HUES6 (cell line): ENCODE measurements at regions not wholly inside any gene's neighbourhood (a gene's known extent, or its start where the extent isn't known, plus 50 kb on each side); places are given as distances from the start of the nearest gene placed in this dataset.
"Not testable (repeated sequence)": the region's sequence is repeated elsewhere in the genome, so short reads cannot be mapped to it uniquely, and the experiment has no call there.

Experiments used
- H3K27ac ChIP-seq: 2 replicates; pipeline ENCODE4 v1.7.0; 2013; ENCODE audit warnings: low read depth, mild to moderate bottlenecking, low read length, inconsistent platforms
- H3K27me3 ChIP-seq: 2 replicates; pipeline ENCODE4 v1.6.1; 2013; ENCODE audit warnings: low read length; ENCODE audit not compliant: control insufficient read depth, insufficient read depth
- H3K36me3 ChIP-seq: 2 replicates; pipeline ENCODE4 v1.6.1; 2013; ENCODE audit warnings: low read length; ENCODE audit not compliant: control insufficient read depth, insufficient read depth
- H3K4me1 ChIP-seq: 2 replicates; pipeline ENCODE4 v1.6.1; 2013; ENCODE audit warnings: low read length; ENCODE audit not compliant: control insufficient read depth, insufficient read depth
- H3K4me3 ChIP-seq: 2 replicates; pipeline ENCODE4 v1.5.1; 2013; ENCODE audit warnings: low read depth, low read length
- H3K9ac ChIP-seq: one replicate; pipeline ENCODE4 v1.6.1; 2013; ENCODE audit warnings: mild to moderate bottlenecking, low read length
- H3K9me3 ChIP-seq: 2 replicates; pipeline ENCODE4 v1.6.1; 2013; ENCODE audit warnings: low read depth, low read length; ENCODE audit not compliant: control insufficient read depth, insufficient read depth

DNA sequence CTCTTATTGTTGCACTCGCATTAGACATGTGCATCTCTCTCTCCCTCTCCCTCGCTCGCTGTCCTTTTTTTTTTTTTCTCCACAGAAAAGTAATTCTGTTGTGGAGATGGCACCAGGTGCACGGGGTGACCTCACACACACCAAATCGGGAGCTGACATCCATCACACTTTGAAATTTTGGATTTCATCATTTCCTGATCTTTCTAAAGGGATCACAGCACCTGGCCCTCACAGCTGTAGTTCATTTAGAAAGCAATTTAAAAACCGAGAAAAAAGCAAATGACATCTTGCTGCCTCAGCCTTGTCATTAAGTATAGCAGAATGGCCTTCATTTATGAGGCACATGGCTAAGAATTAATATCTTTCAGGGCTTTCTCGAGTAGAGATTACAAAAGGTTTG is 717.2 kb downstream of the RNF144A start:
- Histone ChIP-seq H3K27ac (no peak overlapping the region), H3K4me1 (no peaks in the 10 kb centered on the region), H3K4me3 (no peak overlapping the region), H3K36me3 (no peaks in the 10 kb centered on the region), H3K27me3 (no peaks in the 10 kb centered on the region), H3K9me3 (0 out of 2 replicates have a peak, but pooled peaks cover 2% of the 10 kb centered on the region), H3K9ac (no peak overlapping the region)

DNA sequence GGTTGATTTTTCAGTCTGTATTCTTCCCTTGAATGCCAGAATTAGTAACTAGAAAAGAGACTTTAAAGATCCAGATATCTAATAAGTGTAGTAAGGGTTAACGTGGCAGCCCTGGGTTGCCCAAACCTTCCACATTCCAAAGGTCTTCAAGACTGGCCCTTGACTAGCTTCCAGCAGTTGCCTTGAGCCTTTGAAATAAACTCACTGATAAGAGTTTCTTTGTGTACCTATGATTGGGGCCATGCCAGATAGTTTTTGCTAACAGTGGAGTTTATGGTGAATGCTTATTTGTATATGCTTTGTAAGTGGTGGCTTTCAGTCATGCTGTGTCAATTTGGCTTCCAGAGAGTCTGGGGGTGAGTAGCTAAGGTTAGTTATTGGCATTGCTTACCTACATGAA is 722.3 kb downstream of the RNF144A start:
- Histone ChIP-seq H3K4me3 (no peak overlapping the region), H3K4me1 (no peaks in the 10 kb centered on the region), H3K9ac (no peak overlapping the region), H3K36me3 (no peaks in the 10 kb centered on the region), H3K9me3 (peaks cover 40% of the 10 kb centered on the region), H3K27me3 (no peaks in the 10 kb centered on the region), H3K27ac (no peak overlapping the region)

DNA sequence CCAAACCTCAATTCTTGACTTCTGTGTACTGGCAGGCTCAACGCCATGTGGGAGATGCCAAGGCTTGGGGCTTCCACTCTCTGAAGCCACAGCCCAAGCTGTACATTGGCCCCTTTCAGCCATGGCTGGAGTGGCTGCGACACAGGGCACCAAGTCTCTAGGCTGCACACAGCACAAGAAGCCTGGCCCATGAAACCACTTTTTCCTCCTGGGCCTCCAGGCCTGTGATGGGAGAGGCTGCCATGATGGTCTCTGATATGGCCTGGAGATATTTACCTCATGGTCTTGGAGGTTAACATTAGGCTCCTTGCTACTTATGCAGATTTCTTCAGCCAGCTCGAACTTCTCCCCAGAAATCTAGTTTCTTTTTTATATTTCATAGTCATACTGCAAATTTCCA is 724.1 kb downstream of the RNF144A start:
- H3K9ac ChIP-seq, H3K4me3 ChIP-seq, H3K27me3 ChIP-seq, H3K27ac ChIP-seq, H3K36me3 ChIP-seq, H3K4me1 ChIP-seq: not testable (repeated sequence)
- H3K9me3 ChIP-seq = peaks cover 42% of the 10 kb centered on the region

DNA sequence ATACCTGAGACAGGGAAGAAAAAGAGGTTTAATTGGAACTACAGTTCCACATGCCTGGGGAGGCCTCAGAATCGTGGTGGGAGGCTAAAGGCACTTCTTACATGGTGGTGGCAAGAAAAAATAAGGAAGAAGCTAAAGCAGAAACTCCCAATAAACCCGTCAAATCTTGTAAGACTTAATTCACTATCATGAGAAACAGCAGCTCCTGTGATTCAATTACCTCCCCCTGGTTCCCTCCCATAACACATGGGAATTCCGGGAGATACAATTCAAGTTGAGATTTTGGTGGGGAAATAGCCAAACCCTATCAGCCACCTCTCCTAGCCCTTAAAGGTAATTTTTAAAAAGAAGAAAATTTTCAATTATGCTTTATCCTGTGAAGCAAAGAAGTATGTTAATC is 728.8 kb downstream of the RNF144A start:
- no peak overlapping the region for H3K27ac ChIP-seq
- no peak overlapping the region for H3K9ac ChIP-seq
- H3K36me3 ChIP-seq = no peaks in the 10 kb centered on the region
- H3K4me1 ChIP-seq = no peaks in the 10 kb centered on the region
- H3K27me3 ChIP-seq = no peaks in the 10 kb centered on the region
- H3K9me3 ChIP-seq = peaks cover 28% of the 10 kb centered on the region
- no peak overlapping the region for H3K4me3 ChIP-seq

DNA sequence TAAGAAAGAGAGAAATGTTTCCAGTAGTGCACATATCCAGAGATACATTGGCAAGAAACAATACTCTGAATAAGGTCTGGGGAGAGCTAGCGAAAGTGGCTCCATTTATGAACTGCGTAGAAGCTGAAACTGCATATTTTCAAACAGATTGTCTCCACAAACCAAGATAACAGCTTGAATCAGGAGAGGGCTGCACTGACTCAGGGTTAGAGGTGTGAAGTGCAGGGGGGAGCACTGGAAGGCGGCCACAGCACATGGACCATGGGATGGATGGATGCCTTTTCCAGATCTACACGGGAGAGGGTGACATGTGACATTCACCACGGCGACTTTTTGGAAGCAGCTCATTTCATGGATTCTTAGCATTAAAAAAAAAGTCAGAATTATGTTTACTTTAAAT is 729.4 kb downstream of the RNF144A start:
- no peaks in the 10 kb centered on the region for H3K4me1 ChIP-seq
- peaks cover 22% of the 10 kb centered on the region for H3K9me3 ChIP-seq
- H3K9ac ChIP-seq = no peak overlapping the region
- no peak overlapping the region for H3K27ac ChIP-seq
- H3K27me3 ChIP-seq = no peaks in the 10 kb centered on the region
- H3K36me3 ChIP-seq = no peaks in the 10 kb centered on the region
- no peak overlapping the region for H3K4me3 ChIP-seq

DNA sequence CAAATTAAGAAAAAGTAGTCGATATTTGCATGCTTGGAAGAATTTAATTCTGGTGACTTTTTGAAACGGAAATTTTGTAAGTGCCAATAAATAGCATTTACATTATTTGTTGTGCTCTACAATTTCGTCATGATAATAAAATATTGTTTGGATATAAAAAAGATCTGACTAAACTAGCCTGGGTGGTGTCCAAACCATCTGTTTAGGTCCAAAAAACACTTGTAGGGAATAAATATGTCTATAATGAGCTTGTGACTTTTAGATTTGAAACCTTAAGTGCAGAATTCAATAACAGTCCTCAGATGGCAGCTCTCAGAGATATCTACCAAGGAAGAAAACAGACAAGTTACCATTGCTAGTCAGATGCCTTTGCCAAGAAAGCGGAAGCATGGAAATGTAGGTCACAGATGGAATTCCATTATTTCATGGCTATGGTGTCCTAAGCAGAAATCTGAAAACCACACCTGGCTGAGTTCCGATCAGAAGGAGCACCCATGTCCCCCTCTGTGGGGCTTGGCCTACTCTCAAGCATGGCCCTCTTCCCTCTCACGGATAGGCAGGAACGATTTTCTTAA is 731.1 kb downstream of the RNF144A start:
- Histone ChIP-seq H3K36me3 (no peaks in the 10 kb centered on the region), H3K9me3 (peaks cover 10% of the 10 kb centered on the region), H3K4me3 (no peak overlapping the region), H3K9ac (no peak overlapping the region), H3K27me3 (no peaks in the 10 kb centered on the region), H3K4me1 (no peaks in the 10 kb centered on the region), H3K27ac (no peak overlapping the region)

DNA sequence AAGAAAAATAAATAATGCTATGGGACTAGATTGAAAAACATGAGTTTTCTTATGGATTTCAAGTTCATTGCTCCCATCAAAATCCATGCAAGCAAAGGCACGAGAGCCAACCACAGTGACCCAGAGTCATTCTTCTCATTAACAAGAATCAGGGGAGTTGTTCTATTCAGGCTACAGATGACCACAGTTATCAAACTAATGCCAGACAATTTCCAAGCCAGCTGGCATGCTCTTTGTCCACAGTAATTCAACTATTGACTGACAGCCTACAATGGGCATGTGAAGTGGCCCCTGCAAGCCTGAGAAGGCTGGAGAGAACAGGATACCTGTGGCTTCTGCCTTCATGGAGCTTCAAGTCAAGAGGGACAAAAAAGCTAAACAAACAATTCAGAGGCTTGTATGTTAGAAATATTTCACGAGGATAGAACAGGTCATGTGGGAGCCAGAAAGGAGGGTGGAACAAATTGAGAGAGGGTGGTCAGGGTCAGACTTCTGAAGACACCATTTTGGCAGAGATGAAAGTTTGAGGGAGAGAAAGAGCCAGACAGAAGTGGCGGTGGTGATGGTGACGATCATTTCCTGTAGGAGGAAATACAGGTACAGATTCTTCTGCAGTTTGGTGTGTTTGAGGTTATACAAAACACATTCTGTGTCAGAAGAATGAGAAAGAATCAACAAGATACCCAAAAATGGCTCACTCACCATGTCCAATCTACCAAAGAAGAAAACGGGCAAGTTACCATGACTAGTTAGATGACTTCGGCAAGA is 732.4 kb downstream of the RNF144A start:
- Histone ChIP-seq H3K4me3 (no peak overlapping the region), H3K27me3 (no peaks in the 10 kb centered on the region), H3K9me3 (peaks cover 19% of the 10 kb centered on the region), H3K4me1 (no peaks in the 10 kb centered on the region), H3K9ac (no peak overlapping the region), H3K36me3 (no peaks in the 10 kb centered on the region), H3K27ac (no peak overlapping the region)

DNA sequence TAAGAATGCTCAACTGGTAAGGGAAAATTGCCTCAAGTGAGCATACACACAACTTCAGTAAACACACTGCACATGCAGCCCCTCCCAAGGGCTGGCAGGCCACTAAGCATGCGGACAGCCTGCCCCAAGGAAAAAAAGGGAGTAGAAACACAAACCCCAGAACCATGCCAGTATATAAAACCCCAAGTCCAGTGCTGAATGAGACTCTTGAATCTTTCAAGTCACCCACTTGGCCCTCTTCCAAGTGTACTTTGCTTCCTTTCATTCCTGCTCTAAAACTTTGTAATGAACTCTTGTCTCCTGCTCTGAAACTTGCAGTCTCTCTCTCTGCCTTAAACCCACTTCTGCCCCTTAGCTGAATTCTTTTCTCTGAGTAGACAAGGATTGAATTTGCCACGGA is 736.4 kb downstream of the RNF144A start:
- Histone ChIP-seq H3K27ac (no peak overlapping the region), H3K9me3 (peaks cover 22% of the 10 kb centered on the region), H3K4me3 (no peak overlapping the region), H3K36me3 (no peaks in the 10 kb centered on the region), H3K4me1 (no peaks in the 10 kb centered on the region), H3K27me3 (no peaks in the 10 kb centered on the region), H3K9ac (no peak overlapping the region)

DNA sequence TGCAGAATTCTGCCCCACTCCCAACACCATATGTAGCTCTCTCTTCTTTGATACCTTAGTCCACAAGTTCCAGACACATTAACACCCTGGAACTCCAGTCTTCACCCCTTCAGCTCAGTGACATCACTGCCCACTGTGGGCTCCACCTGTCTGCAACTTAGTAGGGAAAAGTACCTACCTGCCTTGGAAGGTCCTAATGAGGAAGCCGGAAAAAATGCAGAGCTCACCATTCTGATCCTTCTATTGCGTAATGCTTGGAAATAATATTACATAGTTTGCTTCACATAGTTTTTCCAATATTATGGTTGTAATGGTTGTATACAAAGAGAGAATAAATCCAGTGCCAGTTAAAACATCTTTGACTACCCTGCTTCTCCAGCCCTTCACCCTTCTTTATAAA is 738.4 kb downstream of the RNF144A start:
- Histone ChIP-seq H3K4me1 (no peaks in the 10 kb centered on the region), H3K9me3 (peaks cover 21% of the 10 kb centered on the region), H3K27ac (no peak overlapping the region), H3K27me3 (no peaks in the 10 kb centered on the region), H3K36me3 (no peaks in the 10 kb centered on the region), H3K9ac (no peak overlapping the region), H3K4me3 (no peak overlapping the region)

DNA sequence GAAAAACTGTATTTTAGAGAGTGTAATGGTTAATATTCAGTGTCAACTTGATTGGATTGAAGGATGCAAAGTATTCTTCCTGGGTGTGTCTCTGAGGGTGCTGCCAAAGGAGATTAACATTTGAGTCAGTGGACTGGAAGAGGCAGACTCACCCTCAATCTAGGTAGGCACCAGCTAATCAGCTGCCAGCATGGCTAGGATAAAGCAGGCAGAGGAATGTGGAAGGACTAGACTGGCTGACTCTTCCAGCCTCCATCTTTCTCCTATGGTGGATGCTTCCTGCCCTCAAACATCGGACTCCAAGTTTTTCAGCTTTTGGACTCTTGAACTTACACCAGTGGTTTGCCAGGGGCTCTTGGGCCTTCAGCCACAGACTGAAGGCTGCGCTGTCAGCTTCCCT is 740.3 kb downstream of the RNF144A start:
- H3K4me3 ChIP-seq, H3K9ac ChIP-seq, H3K27ac ChIP-seq, H3K36me3 ChIP-seq, H3K27me3 ChIP-seq, H3K4me1 ChIP-seq: not testable (repeated sequence)
- H3K9me3 ChIP-seq = peaks cover 29% of the 10 kb centered on the region

DNA sequence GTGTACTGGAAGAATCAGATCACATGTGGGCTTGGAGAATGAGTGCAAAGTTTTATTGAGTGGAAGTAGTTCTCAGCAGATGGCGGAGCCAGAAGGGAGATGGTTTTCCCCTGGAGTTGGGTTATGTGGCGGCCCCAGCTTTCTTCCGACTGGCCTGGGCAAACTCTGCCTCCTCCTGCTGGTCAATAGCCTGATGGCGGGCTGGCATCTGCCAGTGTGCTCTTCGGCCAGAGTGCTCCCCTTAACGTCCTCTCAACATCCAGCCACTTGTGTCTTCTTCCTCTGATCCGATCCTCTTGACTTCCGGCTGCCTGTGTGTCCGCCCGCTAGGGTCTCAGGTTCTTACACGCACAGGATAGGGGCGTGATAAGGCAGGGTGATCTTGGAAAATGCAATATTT is 741.3 kb downstream of the RNF144A start:
- Histone ChIP-seq H3K9ac (no peak overlapping the region), H3K27me3 (no peaks in the 10 kb centered on the region), H3K36me3 (no peaks in the 10 kb centered on the region), H3K9me3 (peaks cover 26% of the 10 kb centered on the region), H3K27ac (no peak overlapping the region), H3K4me1 (no peaks in the 10 kb centered on the region), H3K4me3 (no peak overlapping the region)
